ENCODE measurements at regions not wholly inside any gene's neighbourhood (a gene's known extent, or its start where the extent isn't known, plus 50 kb on each side); places are given as distances from the start of the nearest gene placed in this dataset.
"Not testable (repeated sequence)": the region's sequence is repeated elsewhere in the genome, so short reads cannot be mapped to it uniquely, and the experiment has no call there.

GRCh38 chr12:63005382-63005781 is 70.4 kb upstream of the PPM1H start:
- ATAC-seq (no peak), DNase-seq (no peak)
- intact Hi-C loops (cut with DNase I): no loop called here

GRCh38 chr12:63003223-63003819 is 68.4 kb upstream of the PPM1H start:
- DNase-seq: no peak
- intact Hi-C loops (cut with DNase I): no loop called here
- ATAC-seq: no peak

- intact Hi-C loops (cut with DNase I); DNase-seq; ATAC-seq: not testable (repeated sequence)
Observed at GRCh38 chr12:63002059-63002458, 67.1 kb upstream of the PPM1H start.

GRCh38 chr12:62998454-62998853 is 63.5 kb upstream of the PPM1H start:
- DNase-seq (no peak), ATAC-seq (no peak)
- intact Hi-C loops (cut with DNase I): no loop called here

GRCh38 chr12:62995097-62995496 is 60.1 kb upstream of the PPM1H start:
- ATAC-seq (no peak), DNase-seq (no peak)
- intact Hi-C loops (cut with DNase I): no loop called here

- intact Hi-C loops (cut with DNase I): no loop called here
- no peak for DNase-seq
- no peak for ATAC-seq
Observed at GRCh38 chr12:62986844-62987243, 51.9 kb upstream of the PPM1H start.

Measured in left cardiac atrium (tissue), 4 donors.